ENCODE measurements at regions not wholly inside any gene's neighbourhood (a gene's known extent, or its start where the extent isn't known, plus 50 kb on each side); places are given as distances from the start of the nearest gene placed in this dataset.
A peak's percentile ranks its signal among the peaks of the same experiment; 100 is the strongest.

DNA sequence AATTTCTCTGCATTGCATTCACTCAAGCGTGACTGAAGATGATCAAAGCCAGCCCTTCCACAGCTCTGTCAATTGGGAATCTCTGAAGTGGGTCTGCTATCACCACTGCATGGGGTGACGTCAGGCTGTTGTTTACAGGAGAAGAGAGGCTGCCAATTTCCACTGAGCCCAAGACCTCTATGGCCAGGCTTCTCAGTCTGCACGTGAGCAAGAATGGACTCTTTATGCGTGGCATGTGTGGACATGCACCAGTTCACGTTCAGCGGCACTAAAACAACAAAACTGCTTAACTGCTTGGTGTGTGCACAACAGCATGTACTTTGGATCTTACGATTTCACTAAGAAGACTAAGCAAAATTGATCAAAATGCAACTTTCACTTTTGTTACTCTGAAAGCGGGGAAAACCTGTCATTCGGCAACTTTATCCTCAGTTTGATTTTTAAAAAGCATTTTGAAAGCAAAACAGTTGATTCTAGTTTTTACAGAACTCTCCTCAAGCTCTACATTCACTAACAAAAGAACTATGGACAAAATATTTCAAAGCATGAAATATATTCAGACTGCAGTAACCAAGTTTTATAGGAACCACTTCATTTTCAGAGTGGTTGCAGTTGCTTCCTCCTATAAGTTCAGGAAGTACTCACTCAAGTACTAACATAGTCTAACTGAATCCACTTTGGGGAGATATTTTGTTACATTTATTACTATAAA is 77.0 kb upstream of the SERTAD2 start (continued):
- TF ChIP-seq PITX1 (CRISPR knock-in tag; IDR thresholded peaks at IDR 0.05) = peak; percentile 96
- no peak for TF ChIP-seq CHD2 (IDR thresholded peaks at IDR 0.05; ENCODE audit: low read depth, low read length)
- no peak for TF ChIP-seq FOSL1 (CRISPR knock-in tag; IDR thresholded peaks at IDR 0.05; ENCODE audit: borderline replicate concordance)
- TF ChIP-seq, protein P1, sequence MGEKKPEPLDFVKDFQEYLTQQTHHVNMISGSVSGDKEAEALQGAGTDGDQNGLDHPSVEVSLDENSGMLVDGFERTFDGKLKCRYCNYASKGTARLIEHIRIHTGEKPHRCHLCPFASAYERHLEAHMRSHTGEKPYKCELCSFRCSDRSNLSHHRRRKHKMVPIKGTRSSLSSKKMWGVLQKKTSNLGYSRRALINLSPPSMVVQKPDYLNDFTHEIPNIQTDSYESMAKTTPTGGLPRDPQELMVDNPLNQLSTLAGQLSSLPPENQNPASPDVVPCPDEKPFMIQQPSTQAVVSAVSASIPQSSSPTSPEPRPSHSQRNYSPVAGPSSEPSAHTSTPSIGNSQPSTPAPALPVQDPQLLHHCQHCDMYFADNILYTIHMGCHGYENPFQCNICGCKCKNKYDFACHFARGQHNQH (CRISPR knock-in tag; IDR thresholded peaks at IDR 0.05) = peak; percentile 90
- TF ChIP-seq, protein P2, sequence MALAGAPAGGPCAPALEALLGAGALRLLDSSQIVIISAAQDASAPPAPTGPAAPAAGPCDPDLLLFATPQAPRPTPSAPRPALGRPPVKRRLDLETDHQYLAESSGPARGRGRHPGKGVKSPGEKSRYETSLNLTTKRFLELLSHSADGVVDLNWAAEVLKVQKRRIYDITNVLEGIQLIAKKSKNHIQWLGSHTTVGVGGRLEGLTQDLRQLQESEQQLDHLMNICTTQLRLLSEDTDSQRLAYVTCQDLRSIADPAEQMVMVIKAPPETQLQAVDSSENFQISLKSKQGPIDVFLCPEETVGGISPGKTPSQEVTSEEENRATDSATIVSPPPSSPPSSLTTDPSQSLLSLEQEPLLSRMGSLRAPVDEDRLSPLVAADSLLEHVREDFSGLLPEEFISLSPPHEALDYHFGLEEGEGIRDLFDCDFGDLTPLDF (CRISPR knock-in tag; IDR thresholded peaks at IDR 0.05) = no peak
- TF ChIP-seq ZNF557 (CRISPR knock-in tag; IDR thresholded peaks at IDR 0.05) = 0 out of 2 replicates have a peak, but pooled peaks have one; percentile 76
- no peak; the same call in 1 of the 2 replicates for TF ChIP-seq ZNF224 (CRISPR knock-in tag; IDR thresholded peaks at IDR 0.05)
- TF ChIP-seq, protein P3, sequence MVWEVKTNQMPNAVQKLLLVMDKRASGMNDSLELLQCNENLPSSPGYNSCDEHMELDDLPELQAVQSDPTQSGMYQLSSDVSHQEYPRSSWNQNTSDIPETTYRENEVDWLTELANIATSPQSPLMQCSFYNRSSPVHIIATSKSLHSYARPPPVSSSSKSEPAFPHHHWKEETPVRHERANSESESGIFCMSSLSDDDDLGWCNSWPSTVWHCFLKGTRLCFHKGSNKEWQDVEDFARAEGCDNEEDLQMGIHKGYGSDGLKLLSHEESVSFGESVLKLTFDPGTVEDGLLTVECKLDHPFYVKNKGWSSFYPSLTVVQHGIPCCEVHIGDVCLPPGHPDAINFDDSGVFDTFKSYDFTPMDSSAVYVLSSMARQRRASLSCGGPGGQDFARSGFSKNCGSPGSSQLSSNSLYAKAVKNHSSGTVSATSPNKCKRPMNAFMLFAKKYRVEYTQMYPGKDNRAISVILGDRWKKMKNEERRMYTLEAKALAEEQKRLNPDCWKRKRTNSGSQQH (CRISPR knock-in tag; IDR thresholded peaks at IDR 0.05; ENCODE audit: low read depth) = peak; percentile 74; the same call in 1 of the 2 replicates
- TF ChIP-seq, protein P4, sequence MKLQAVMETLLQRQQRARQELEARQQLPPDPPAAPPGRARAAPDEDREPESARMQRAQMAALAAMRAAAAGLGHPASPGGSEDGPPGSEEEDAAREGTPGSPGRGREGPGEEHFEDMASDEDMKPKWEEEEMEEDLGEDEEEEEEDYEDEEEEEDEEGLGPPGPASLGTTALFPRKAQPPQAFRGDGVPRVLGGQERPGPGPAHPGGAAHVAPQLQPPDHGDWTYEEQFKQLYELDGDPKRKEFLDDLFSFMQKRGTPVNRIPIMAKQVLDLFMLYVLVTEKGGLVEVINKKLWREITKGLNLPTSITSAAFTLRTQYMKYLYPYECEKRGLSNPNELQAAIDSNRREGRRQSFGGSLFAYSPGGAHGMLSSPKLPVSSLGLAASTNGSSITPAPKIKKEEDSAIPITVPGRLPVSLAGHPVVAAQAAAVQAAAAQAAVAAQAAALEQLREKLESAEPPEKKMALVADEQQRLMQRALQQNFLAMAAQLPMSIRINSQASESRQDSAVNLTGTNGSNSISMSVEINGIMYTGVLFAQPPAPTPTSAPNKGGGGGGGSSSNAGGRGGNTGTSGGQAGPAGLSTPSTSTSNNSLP (IDR thresholded peaks at IDR 0.05; ENCODE audit: low read depth, low read length) = no peak
- TF ChIP-seq ZNF850 (CRISPR knock-in tag; conservative IDR thresholded peaks at IDR 0.05) = no peak
- TF ChIP-seq ZNF660 (CRISPR knock-in tag; IDR thresholded peaks at IDR 0.05; ENCODE audit: borderline replicate concordance, low read depth) = no peak
- no peak for TF ChIP-seq ZFP82 (CRISPR knock-in tag; IDR thresholded peaks at IDR 0.05; ENCODE audit: borderline replicate concordance)
- TF ChIP-seq ZNF143 (CRISPR knock-in tag; IDR thresholded peaks at IDR 0.05) = no peak
- no peak for TF ChIP-seq SALL2 (CRISPR knock-in tag; IDR thresholded peaks at IDR 0.05)
- TF ChIP-seq, protein P5, sequence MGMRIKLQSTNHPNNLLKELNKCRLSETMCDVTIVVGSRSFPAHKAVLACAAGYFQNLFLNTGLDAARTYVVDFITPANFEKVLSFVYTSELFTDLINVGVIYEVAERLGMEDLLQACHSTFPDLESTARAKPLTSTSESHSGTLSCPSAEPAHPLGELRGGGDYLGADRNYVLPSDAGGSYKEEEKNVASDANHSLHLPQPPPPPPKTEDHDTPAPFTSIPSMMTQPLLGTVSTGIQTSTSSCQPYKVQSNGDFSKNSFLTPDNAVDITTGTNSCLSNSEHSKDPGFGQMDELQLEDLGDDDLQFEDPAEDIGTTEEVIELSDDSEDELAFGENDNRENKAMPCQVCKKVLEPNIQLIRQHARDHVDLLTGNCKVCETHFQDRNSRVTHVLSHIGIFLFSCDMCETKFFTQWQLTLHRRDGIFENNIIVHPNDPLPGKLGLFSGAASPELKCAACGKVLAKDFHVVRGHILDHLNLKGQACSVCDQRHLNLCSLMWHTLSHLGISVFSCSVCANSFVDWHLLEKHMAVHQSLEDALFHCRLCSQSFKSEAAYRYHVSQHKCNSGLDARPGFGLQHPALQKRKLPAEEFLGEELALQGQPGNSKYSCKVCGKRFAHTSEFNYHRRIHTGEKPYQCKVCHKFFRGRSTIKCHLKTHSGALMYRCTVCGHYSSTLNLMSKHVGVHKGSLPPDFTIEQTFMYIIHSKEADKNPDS (CRISPR knock-in tag; IDR thresholded peaks at IDR 0.05) = peak; percentile 91
- TF ChIP-seq ZNF329 (CRISPR knock-in tag; IDR thresholded peaks at IDR 0.05; ENCODE audit: low read depth) = no peak
- no peak for TF ChIP-seq ZEB1 (IDR thresholded peaks at IDR 0.05; ENCODE audit: insufficient replicate concordance, low read depth)
- no peak for TF ChIP-seq ZNF615 (CRISPR knock-in tag; IDR thresholded peaks at IDR 0.05; ENCODE audit: borderline replicate concordance)

All from HepG2 (cell line).